H1 (cell line): ENCODE measurements at regions not wholly inside any gene's neighbourhood (a gene's known extent, or its start where the extent isn't known, plus 50 kb on each side); places are given as distances from the start of the nearest gene placed in this dataset.

ENCODE experiments used
- BRCA1 ChIP-seq: IDR thresholded peaks from 2 replicates; pipeline ENCODE4 v1.6.1; 2012; ENCODE audit warnings: low read depth, low read length, improper control_type of control experiment
- FOSL1 ChIP-seq: IDR thresholded peaks from 2 replicates; pipeline ENCODE4 v1.6.1; 2011; ENCODE audit warnings: mild to moderate bottlenecking, low read depth, low read length, moderate library complexity; ENCODE audit not compliant: insufficient read depth
- GABPA ChIP-seq: IDR thresholded peaks from 2 replicates; pipeline ENCODE4 v1.6.1; 2011; ENCODE audit warnings: mild to moderate bottlenecking, low read length, moderate library complexity, borderline replicate concordance; ENCODE audit not compliant: insufficient read depth
- HDAC2 ChIP-seq, 2 experiments: fragments of 300-600 bp in 1 of 2; sonication (generic) in 1 of 2; IDR thresholded peaks; 2 replicates each; pipeline ENCODE4 v1.6.1; 2011 to 2012; ENCODE audit warnings: low read depth in 2 of 2, low read length in 2 of 2, mild to moderate bottlenecking in 2 of 2, moderate library complexity in 2 of 2, borderline replicate concordance in 1 of 2, inconsistent platforms in 1 of 2
- HDAC6 ChIP-seq: IDR thresholded peaks from one replicate; pipeline ENCODE4 v1.7.1; 2012; ENCODE audit warnings: low read depth, mild to moderate bottlenecking, inconsistent platforms, low read length, moderate library complexity
- JUND ChIP-seq: IDR thresholded peaks from 2 replicates; pipeline ENCODE4 v1.6.1; 2011; ENCODE audit warnings: mild to moderate bottlenecking, improper control_type of control experiment, low read length
- MAFK ChIP-seq: IDR thresholded peaks from 2 replicates; pipeline ENCODE4 v1.6.1; 2012; ENCODE audit warnings: low read depth, mild to moderate bottlenecking, improper control_type of control experiment, low read length
- RFX5 ChIP-seq: IDR thresholded peaks from 2 replicates; pipeline ENCODE4 v1.6.1; 2011; ENCODE audit warnings: low read depth, low read length, improper control_type of control experiment, borderline replicate concordance
- SRF ChIP-seq: IDR thresholded peaks from 2 replicates; pipeline ENCODE4 v1.6.1; 2011; ENCODE audit warnings: mild to moderate bottlenecking, low read depth, low read length, moderate library complexity
- TBP ChIP-seq: IDR thresholded peaks from 2 replicates; pipeline ENCODE4 v1.6.1; 2011; ENCODE audit warnings: low read depth, low read length, improper control_type of control experiment
- TEAD4 ChIP-seq: IDR thresholded peaks from 2 replicates; pipeline ENCODE4 v1.6.1; 2012; ENCODE audit warnings: low read depth, low read length, inconsistent platforms, mixed read lengths

- TF ChIP-seq FOSL1 (no peak), RFX5 (no peak), SRF (no peak), TBP (no peak), GABPA (no peak), MAFK (no peak), HDAC2 (IDR thresholded peaks at IDR 0.05; ENCODE audit: borderline replicate concordance in 1 of 2, low read depth in 2 of 2, low read length in 2 of 2) (no peak), BRCA1 (no peak), HDAC6 (no peak), TEAD4 (no peak), JUND (no peak)
These were observed 270.0 kb upstream of the CAND1 start (continued) for GRCh38 chr12:66999141-66999540.
